Epithelial cell of esophagus (primary cell): ENCODE measurements at regions not wholly inside any gene's neighbourhood (a gene's known extent, or its start where the extent isn't known, plus 50 kb on each side); places are given as distances from the start of the nearest gene placed in this dataset.

Experiments
- DNase-seq: peaks from one replicate; pipeline ENCODE4 v3.0.0; 2010; ENCODE audit warnings: low read depth
- H3K4me3 ChIP-seq: 2 replicates; pipeline ENCODE4 v1.5.1; 2011; ENCODE audit warnings: mild to moderate bottlenecking, low read length, control low read depth
- TF ChIP-seq, protein P1 (sequence below): IDR thresholded peaks from 2 replicates; pipeline ENCODE4 v1.5.1; 2011; ENCODE audit warnings: low read depth, mild to moderate bottlenecking, low read length, control low read depth, inconsistent platforms; ENCODE audit not compliant: insufficient read depth; ENCODE audit errors: missing control alignments

DNA sequence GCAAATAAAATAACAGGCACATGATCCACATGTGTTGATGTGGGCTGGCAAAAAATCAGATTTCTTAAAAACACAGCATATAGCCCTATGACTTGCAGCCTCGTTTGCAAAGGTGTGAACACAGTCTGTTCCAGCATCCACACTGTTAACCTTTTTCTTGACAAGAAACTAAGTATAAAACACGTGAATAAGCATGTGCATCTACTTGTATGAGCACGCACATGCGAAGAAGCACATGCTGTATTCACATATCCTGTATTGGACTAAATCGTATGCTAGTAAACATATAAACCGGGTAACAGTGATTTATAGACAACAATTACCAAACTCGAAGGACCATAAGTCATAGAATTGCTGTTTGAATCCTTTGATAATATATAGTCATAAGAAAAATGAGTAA is 218.7 kb downstream of the HDGFL1 start:
- TF ChIP-seq, protein P1, sequence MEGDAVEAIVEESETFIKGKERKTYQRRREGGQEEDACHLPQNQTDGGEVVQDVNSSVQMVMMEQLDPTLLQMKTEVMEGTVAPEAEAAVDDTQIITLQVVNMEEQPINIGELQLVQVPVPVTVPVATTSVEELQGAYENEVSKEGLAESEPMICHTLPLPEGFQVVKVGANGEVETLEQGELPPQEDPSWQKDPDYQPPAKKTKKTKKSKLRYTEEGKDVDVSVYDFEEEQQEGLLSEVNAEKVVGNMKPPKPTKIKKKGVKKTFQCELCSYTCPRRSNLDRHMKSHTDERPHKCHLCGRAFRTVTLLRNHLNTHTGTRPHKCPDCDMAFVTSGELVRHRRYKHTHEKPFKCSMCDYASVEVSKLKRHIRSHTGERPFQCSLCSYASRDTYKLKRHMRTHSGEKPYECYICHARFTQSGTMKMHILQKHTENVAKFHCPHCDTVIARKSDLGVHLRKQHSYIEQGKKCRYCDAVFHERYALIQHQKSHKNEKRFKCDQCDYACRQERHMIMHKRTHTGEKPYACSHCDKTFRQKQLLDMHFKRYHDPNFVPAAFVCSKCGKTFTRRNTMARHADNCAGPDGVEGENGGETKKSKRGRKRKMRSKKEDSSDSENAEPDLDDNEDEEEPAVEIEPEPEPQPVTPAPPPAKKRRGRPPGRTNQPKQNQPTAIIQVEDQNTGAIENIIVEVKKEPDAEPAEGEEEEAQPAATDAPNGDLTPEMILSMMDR: no peak
- DNase-seq: no peak
- no peak overlapping the region for H3K4me3 ChIP-seq

DNA sequence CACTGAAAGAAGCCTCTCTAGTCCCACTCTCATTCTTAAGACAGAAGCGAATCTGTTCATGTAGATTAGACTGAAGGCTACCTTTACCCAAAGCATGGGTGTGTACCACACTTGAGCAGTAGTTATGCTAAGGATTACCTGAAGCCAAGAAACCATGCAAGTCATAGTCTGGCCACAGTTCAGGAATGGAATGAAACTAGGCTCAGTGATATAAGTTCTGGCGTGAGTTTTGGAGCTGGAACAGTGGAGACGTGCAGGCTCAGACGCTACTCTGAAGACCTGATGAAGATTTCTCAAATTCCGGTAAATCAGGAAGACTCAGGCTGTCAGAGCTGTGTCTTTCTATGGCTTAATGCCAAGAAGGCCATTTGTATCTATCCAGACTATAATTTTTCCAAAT is 219.9 kb downstream of the HDGFL1 start:
- H3K4me3 ChIP-seq: no peak overlapping the region
- DNase-seq: peak; percentile 52
- TF ChIP-seq, protein P1: no peak

DNA sequence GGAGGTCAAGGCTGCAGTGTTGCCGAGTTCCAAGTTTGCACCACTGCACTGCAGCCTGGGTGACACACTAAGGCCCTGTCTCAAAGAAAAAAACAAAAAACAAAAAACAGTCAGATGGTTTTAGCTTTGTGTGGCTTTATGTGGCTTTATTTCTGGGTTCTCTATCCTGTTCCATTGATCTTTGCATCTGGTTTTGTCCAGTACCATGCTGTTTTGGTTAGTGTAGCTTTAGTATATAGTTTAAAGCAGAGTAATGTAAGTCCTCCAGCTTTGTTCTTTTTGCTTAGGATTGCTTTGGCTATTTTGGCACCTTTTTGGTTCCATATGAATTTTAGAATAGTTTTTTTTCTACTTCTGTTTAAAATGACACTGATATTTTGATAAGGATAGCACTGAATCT is 225.5 kb downstream of the HDGFL1 start:
- TF ChIP-seq, protein P1: no peak

DNA sequence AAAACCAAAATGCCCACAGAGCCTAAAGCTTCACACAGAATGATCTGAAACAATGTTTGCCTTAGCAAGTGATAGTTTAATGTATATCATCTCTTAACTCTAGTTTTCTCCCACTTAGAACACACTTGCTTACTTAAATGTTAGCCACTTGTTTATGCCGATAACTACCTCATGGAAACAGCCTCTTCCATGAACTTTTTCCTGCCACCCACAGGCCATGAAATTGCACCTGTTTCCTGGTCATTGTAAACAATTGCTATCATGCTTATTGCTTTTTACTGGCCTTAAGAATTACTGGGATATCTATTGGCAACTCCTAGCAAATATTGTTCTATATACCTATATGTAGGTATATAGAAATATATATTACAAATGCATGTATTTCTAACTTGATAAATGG is 231.1 kb downstream of the HDGFL1 start:
- H3K4me3 ChIP-seq: no peak overlapping the region
- no peak for DNase-seq
- TF ChIP-seq, protein P1: no peak

More for the DNA sequence above, 225.5 kb downstream of the HDGFL1 start:
- no peak overlapping the region for H3K4me3 ChIP-seq
- DNase-seq: no peak

DNA sequence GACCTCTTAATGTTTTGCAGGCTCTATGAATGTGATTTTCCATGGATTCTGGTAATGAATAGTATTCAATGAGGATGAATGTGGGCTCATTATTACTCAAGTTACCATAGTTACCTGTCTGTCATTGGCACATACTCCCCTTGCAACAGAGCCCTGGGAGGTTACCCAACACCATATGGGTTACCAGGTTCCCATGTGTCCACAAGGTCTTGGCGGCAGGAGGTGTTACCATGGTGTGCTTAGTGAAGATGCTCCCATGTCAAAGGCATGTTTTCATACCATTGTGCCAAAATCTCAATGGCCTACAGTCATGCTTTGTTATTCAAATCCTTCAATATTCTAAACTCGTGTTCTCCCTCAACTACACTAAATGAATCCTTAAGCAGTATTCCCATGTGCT is 232.5 kb downstream of the HDGFL1 start:
- TF ChIP-seq, protein P1: no peak
- H3K4me3 ChIP-seq: no peak overlapping the region
- DNase-seq: no peak

GRCh38 chr6:22804620-22805261 is 235.4 kb downstream of the HDGFL1 start:
- H3K4me3 ChIP-seq: no peak overlapping the region
- TF ChIP-seq, protein P1: no peak
- DNase-seq: no peak

GRCh38 chr6:22807261-22807660 is 237.9 kb downstream of the HDGFL1 start:
- DNase-seq: no peak
- H3K4me3 ChIP-seq: no peak overlapping the region
- TF ChIP-seq, protein P1: no peak
